Fibroblast of the aortic adventitia (primary cell): ENCODE measurements at regions not wholly inside any gene's neighbourhood (a gene's known extent, or its start where the extent isn't known, plus 50 kb on each side); places are given as distances from the start of the nearest gene placed in this dataset.
"Not testable (repeated sequence)": the region's sequence is repeated elsewhere in the genome, so short reads cannot be mapped to it uniquely, and the experiment has no call there.

Experiments used
- DNase-seq: peaks from one replicate; pipeline ENCODE4 v3.0.0-alpha.2; 2010; ENCODE audit warnings: low read depth
- H3K4me3 ChIP-seq: 2 replicates; pipeline ENCODE4 v1.5.1; 2011; ENCODE audit warnings: low read depth, mild to moderate bottlenecking, control low read depth, low read length, moderate library complexity
- TF ChIP-seq, protein P1 (sequence below): IDR thresholded peaks from 2 replicates; pipeline ENCODE4 v1.5.1; 2011; ENCODE audit warnings: mild to moderate bottlenecking, low read length, control low read depth, inconsistent platforms; ENCODE audit not compliant: insufficient read depth

DNA sequence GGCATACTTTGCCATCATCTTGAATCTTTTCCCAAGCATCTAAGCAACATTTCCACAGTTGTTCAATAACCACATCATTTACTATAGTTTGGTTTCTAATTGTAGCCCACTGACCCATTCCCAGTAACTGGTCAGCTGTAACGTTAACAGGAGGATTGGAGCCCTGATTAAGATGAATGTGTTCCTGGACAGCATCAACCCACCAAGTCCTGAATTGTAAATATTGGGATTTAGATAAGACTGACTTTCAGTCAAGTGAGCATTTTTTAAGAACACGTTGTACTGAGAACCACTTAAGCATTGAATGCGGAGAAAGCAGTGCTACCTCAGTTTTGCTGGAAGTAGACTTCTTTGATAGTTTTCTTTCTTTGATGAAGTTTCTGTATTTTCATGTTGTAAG, 53.3 kb upstream of the ARL4D start:
- not testable (repeated sequence) for DNase-seq, H3K4me3 ChIP-seq

- H3K4me3 ChIP-seq, result no peak overlapping the region
- no peak for DNase-seq
- TF ChIP-seq, protein P1, sequence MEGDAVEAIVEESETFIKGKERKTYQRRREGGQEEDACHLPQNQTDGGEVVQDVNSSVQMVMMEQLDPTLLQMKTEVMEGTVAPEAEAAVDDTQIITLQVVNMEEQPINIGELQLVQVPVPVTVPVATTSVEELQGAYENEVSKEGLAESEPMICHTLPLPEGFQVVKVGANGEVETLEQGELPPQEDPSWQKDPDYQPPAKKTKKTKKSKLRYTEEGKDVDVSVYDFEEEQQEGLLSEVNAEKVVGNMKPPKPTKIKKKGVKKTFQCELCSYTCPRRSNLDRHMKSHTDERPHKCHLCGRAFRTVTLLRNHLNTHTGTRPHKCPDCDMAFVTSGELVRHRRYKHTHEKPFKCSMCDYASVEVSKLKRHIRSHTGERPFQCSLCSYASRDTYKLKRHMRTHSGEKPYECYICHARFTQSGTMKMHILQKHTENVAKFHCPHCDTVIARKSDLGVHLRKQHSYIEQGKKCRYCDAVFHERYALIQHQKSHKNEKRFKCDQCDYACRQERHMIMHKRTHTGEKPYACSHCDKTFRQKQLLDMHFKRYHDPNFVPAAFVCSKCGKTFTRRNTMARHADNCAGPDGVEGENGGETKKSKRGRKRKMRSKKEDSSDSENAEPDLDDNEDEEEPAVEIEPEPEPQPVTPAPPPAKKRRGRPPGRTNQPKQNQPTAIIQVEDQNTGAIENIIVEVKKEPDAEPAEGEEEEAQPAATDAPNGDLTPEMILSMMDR, result no peak
Observed at GRCh38 chr17:43344685-43345084, 54.1 kb upstream of the ARL4D start.

DNA sequence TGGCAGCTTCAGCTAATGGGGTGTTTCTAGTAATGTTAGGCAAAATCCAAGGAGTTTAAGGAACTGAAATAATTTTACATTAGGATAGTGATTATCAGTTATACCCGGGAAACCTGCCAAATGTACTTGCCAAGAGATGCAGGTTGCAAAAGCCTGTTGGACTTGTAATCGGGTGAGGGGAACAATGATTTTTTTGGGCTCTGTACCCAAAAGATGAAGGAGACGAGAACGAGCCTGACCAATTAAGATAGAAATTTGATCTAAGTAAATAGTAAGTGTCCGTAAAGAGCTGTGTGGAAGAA, 56.3 kb upstream of the ARL4D start:
- no peak overlapping the region for H3K4me3 ChIP-seq
- TF ChIP-seq, protein P1, result no peak
- DNase-seq, result peak; percentile 74

DNA sequence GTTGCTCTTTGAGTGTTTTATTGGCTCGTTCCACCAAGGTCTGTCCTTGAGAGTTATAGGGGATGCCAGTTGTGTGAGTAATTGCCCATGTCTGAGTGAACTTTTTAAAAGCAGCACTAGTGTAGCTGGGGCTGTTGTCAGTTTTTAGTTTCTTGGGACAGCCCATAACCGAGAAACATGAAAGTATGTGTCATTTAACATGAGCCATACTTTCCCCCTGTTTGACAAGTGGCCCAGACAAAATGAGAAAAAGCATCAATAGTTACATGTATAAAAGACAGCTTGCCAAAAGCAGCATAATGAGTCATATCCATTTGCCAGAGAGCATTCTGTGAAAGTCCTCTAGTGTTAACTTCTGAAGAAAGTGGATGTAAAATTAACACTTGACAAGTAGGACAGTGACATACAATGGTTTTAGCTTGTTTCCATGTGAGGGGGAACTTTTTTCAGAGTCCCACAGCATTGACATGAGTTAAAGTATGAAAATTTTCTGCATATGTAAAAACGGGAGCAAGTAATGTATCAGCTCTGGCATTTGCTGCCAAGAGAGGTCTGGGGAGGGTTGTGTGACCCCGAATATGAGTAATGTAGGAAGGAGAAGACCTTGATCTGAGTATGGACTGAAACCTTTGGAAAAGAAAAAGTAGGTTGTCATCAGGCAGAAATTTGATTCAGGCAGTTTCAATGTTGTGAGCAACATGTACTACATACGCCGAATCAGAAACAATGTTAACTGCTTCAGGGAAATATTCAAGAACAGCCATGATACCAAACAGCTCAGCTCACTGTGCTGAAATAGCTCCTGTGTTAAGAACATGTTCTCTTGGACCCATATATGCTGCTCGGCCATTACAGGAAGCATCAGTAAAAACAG, 56.8 kb upstream of the ARL4D start:
- peak; percentile 72 for DNase-seq
- H3K4me3 ChIP-seq, result no peak overlapping the region
- TF ChIP-seq, protein P1, result no peak

GRCh38 chr17:43338886-43339516, 59.8 kb upstream of the ARL4D start:
- no peak overlapping the region for H3K4me3 ChIP-seq
- DNase-seq, result peak; percentile 47
- TF ChIP-seq, protein P1, result peak; percentile 77

- H3K4me3 ChIP-seq, result no peak overlapping the region
- TF ChIP-seq, protein P1, result no peak
- no peak for DNase-seq
Observed at GRCh38 chr17:43337684-43338428, 60.9 kb upstream of the ARL4D start.
